ENCODE measurements at regions not wholly inside any gene's neighbourhood (a gene's known extent, or its start where the extent isn't known, plus 50 kb on each side); places are given as distances from the start of the nearest gene placed in this dataset.

GRCh38 chr9:19870988-19871387 is 82.2 kb upstream of the SLC24A2 start:
- Histone ChIP-seq H3K4me2 (ENCODE audit: low read depth, low read length) (no peak overlapping the region), H3K27me3 (ENCODE audit: control insufficient read depth, insufficient read depth, low read length) (no peaks in the 10 kb centered on the region), H3K4me3 (ENCODE audit: insufficient read depth, low read depth, low read length) (no peak overlapping the region), H3K9me1 (ENCODE audit: insufficient read depth, low read length) (no peaks in the 10 kb centered on the region), H3K4me1 (ENCODE audit: control insufficient read depth, insufficient read depth, low read length) (no peaks in the 10 kb centered on the region), H3K14ac (replicated peaks; ENCODE audit: low read depth, low read length) (no peak overlapping the region), H3K9ac (ENCODE audit: low read depth, low read length) (no peak overlapping the region), H4K8ac (ENCODE audit: low read depth in 2 of 2, low read length in 2 of 2) (no peak overlapping the region), H3K79me1 (ENCODE audit: low read depth in 1 of 2, low read length in 2 of 2) (no peaks in the 10 kb centered on the region), H2AFZ (replicated peaks; ENCODE audit: low read length, poor library complexity) (no peak overlapping the region), H3K36me3 (ENCODE audit: control insufficient read depth, insufficient read depth, low read length) (no peaks in the 10 kb centered on the region), H3K4ac (ENCODE audit: low read depth, low read length) (no peak overlapping the region), H3K18ac (ENCODE audit: low read depth, low read length) (no peak overlapping the region), H2BK15ac (ENCODE audit: low read depth, low read length) (no peak overlapping the region), H4K20me1 (ENCODE audit: insufficient read depth, low read length) (no peaks in the 10 kb centered on the region), H3K23ac (ENCODE audit: low read depth, low read length) (no peak overlapping the region), H2BK120ac (ENCODE audit: low read depth, low read length) (no peak overlapping the region), H2BK5ac (ENCODE audit: low read depth, low read length, poor library complexity, severe bottlenecking) (no peak overlapping the region), H3K9me3 (ENCODE audit: control insufficient read depth, insufficient read depth, low read length) (no peaks in the 10 kb centered on the region), H2BK20ac (ENCODE audit: low read depth, low read length) (no peak overlapping the region), H3K56ac (ENCODE audit: extremely low read depth, insufficient read depth, low read length) (no peak overlapping the region), H3K27ac (ENCODE audit: insufficient read depth, low read length) (no peak overlapping the region), H2AK5ac (ENCODE audit: low read depth, low read length) (no peak overlapping the region), H2AK9ac (replicated peaks; ENCODE audit: low read depth, low read length, poor library complexity) (no peak overlapping the region), H4K91ac (ENCODE audit: insufficient read depth, low read depth, low read length) (no peak overlapping the region), H4K5ac (ENCODE audit: low read depth, low read length) (no peak overlapping the region)
- BruUV-seq (replicated peaks), result no TSS peak
- ChIA-PET CTCF (no interaction called here), POLR2A (ENCODE audit: unreplicated experiment) (no interaction called here)
- ATAC-seq (ENCODE audit: low read depth), result no peak
- in situ Hi-C loops (cut with MboI; ENCODE audit: low sequenced_read_pairs) (no loop called here), intact Hi-C loops (cut with micrococcal nuclease) (no loop called here), dilution Hi-C loops (cut with HindIII; ENCODE audit: low sequenced_read_pairs, unreplicated experiment) (no loop called here)
- TF ChIP-seq CTCF (conservative IDR thresholded peaks at IDR 0.05; ENCODE audit: low read depth, low read length), result no peak
- TF ChIP-seq MXI1 (IDR thresholded peaks at IDR 0.05; ENCODE audit: borderline replicate concordance, low read depth, low read length), result no peak
- TF ChIP-seq NFE2L2 (IDR thresholded peaks at IDR 0.05; ENCODE audit: low read depth, low read length), result no peak
- TF ChIP-seq FOS (IDR thresholded peaks at IDR 0.05; ENCODE audit: low read depth, low read length), result no peak
- TF ChIP-seq RCOR1 (IDR thresholded peaks at IDR 0.05; ENCODE audit: insufficient replicate concordance, low read length), result no peak
- no peak for TF ChIP-seq CHD1 (IDR thresholded peaks at IDR 0.05; ENCODE audit: low read depth, low read length)
- no peak for TF ChIP-seq POLR2A (IDR thresholded peaks at IDR 0.05; ENCODE audit: low read depth, low read length)
- TF ChIP-seq RFX5 (IDR thresholded peaks at IDR 0.05; ENCODE audit: low read depth, low read length), result no peak
- TF ChIP-seq CEBPB (IDR thresholded peaks at IDR 0.05; ENCODE audit: low read depth, low read length), result no peak
- TF ChIP-seq RAD21 (IDR thresholded peaks at IDR 0.05; ENCODE audit: low read length), result no peak
- no peak for TF ChIP-seq MAFK (IDR thresholded peaks at IDR 0.05; ENCODE audit: low read depth, low read length)
- TF ChIP-seq SMC3 (IDR thresholded peaks at IDR 0.05; ENCODE audit: low read depth, low read length), result no peak
- WGBS, 2 experiments (ENCODE audit: extremely low coverage in 2 of 2, insufficient read length in 1 of 2), result no CpG with 5 or more reads among the region's 2 CpGs
- DNase-seq, result no peak
